ENCODE measurements at regions not wholly inside any gene's neighbourhood (a gene's known extent, or its start where the extent isn't known, plus 50 kb on each side); places are given as distances from the start of the nearest gene placed in this dataset.

DNA sequence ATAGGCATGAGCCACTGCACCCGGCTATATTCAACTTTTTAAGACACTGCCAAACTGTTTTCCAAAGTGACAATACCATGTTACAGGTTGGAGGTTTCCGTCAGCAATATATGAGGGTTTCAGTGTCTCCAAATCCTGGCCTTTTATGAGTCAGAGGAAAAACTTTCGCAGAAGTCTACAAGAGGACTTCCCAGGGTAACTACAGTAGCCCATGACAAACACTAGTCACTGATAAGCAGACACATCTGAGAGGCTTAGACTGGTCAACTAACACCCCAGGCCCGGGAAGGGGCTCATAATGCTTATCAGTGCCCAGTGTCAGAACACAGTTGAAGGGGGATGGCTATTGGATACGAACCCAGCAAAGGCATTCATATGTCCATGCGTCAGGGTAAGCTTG is 85.4 kb downstream of the SOX4 start:
- TF ChIP-seq, protein P1, sequence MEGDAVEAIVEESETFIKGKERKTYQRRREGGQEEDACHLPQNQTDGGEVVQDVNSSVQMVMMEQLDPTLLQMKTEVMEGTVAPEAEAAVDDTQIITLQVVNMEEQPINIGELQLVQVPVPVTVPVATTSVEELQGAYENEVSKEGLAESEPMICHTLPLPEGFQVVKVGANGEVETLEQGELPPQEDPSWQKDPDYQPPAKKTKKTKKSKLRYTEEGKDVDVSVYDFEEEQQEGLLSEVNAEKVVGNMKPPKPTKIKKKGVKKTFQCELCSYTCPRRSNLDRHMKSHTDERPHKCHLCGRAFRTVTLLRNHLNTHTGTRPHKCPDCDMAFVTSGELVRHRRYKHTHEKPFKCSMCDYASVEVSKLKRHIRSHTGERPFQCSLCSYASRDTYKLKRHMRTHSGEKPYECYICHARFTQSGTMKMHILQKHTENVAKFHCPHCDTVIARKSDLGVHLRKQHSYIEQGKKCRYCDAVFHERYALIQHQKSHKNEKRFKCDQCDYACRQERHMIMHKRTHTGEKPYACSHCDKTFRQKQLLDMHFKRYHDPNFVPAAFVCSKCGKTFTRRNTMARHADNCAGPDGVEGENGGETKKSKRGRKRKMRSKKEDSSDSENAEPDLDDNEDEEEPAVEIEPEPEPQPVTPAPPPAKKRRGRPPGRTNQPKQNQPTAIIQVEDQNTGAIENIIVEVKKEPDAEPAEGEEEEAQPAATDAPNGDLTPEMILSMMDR (IDR thresholded peaks at IDR 0.05; ENCODE audit: control extremely low read depth, extremely low read depth, low read depth, missing control alignments): no peak
- ChIA-PET POLR2A (no interaction called here), CTCF (no interaction called here)
- no peak for DNase-seq (ENCODE audit: extremely low spot score)

DNA sequence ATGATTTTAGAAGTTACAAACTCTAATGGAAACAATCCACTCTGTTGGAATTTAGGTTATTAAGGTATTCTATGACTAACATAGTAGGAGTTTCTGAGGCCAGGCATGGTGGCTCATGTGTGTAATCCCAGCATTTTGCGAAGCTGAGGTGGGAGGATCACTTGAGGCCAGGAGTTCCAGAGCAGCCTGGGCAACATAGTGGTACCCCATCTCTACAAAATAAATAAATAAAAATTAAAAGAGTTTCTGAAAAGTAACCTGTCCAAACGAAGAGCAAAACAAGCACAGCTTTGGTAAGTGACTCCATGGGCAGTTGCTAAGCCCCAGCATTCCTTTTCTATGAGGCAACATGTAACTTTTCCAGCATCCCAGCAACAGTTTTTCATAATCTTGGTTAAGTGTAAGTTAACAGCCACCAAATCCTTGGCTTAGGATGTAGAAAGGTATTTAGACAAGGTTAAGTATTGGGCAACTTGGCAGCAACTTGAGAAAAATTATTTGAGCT is 86.3 kb downstream of the SOX4 start:
- no peak for DNase-seq (ENCODE audit: extremely low spot score)
- CTCF ChIA-PET: no interaction called here
- TF ChIP-seq, protein P1 (IDR thresholded peaks at IDR 0.05; ENCODE audit: control extremely low read depth, extremely low read depth, low read depth, missing control alignments): no peak
- POLR2A ChIA-PET: no interaction called here

DNA sequence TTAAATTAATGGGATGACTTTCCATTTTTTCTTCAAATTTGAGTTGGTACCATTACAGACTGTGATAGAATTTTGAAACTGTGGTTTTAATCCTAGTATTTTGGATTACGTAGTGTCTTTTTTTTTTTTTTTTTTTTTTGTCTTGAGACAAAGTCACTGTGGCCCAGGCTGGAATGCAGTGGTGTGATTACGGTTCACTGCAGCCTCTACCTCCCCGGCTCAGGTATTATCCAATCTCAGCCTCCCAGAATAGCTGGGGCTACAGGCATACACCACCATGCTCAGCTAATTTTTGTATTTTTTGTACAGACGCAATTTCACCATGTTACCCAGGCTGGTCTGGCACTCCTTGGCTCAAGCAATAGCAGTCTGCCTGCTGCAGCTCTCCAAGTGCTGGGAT is 87.1 kb downstream of the SOX4 start:
- ChIA-PET CTCF (interaction anchor here (0.7 kb wide), 1 partner anchor 1460 kb away, joined by 3 read pairs; no protein-coding TSS in a partner anchor), POLR2A (no interaction called here)
- TF ChIP-seq, protein P1 (IDR thresholded peaks at IDR 0.05; ENCODE audit: control extremely low read depth, extremely low read depth, low read depth, missing control alignments): no peak
- DNase-seq (ENCODE audit: extremely low spot score): no peak

DNA sequence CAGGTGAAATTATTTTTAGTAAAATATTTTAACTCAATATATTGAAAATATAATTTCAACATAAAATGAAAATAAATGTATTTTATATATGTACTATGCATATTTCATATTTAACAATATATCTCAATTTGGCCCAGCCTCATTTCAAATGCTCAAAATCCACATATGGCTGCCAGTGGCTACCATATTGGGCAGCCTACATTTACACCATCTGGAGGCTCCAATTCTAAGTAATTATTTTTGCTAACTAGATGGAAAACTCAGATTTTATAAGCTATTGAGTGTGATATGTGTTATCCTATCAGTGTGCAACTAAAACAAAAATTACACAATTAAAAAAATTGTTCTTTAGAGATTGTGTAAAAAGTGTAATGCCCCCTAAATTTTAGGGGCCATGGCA is 96.9 kb downstream of the SOX4 start:
- TF ChIP-seq, protein P1 (IDR thresholded peaks at IDR 0.05; ENCODE audit: control extremely low read depth, extremely low read depth, low read depth, missing control alignments): no peak
- POLR2A ChIA-PET: no interaction called here
- no peak for DNase-seq (ENCODE audit: extremely low spot score)
- CTCF ChIA-PET: interaction anchor here (1.2 kb wide), 1 partner anchor 11 kb away, joined by 3 read pairs; no protein-coding TSS in a partner anchor

DNA sequence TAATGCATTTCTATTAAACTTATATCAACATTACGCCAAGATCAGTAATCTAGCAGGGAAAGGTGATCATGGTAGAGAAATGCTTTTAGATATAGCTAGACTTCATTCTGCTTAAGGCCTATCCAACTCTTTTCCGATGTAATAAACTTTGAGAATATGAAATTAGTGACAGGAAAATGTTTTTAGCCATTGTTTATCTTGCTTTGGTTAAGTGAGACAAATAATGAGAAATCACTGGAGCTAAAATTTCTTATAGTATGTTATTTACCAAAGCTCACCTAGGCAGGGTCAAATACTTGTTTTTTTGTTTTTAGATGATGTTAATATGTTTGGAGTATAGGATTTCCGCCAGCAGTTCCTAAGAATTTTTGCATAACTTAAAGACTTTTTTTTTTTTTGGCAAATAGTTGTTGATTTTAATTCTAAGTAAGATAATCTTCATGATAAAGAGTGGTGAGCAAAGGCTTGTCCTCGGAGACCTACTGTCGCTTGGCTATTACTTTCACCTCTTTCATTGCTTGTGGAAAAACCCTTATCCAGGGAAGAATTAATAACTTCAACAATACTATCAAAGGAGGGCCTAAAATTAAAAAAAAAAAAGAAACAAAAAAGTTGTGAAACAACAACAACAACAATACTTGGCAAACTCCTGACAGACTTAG is 98.3 kb downstream of the SOX4 start:
- TF ChIP-seq, protein P1 (IDR thresholded peaks at IDR 0.05; ENCODE audit: control extremely low read depth, extremely low read depth, low read depth, missing control alignments): no peak
- CTCF ChIA-PET: no interaction called here
- POLR2A ChIA-PET: no interaction called here
- DNase-seq (ENCODE audit: extremely low spot score): no peak

DNA sequence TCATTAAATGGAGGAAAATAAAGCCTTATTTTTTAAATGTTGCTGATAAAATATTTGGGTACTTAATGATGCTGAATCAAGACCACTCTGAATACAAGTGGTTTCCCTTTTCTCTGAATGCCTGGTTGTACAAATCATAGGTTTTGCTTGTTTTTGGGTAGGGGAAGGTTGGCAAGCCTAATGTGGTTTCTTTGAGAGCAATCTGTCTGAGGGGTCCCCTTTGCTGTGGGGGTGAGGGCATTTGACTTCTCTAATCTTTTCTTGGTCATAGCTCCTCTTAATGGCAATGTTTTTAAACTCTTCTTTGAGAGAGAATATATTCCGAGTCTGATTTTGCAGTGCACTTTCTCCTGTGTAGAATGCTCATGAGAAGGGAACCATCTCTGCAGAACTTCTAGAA is 99.2 kb downstream of the SOX4 start:
- no peak for DNase-seq (ENCODE audit: extremely low spot score)
- CTCF ChIA-PET: no interaction called here
- POLR2A ChIA-PET: no interaction called here
- TF ChIP-seq, protein P1 (IDR thresholded peaks at IDR 0.05; ENCODE audit: control extremely low read depth, extremely low read depth, low read depth, missing control alignments): no peak
